Gastroesophageal sphincter (tissue), 3 donors: ENCODE measurements at regions not wholly inside any gene's neighbourhood (a gene's known extent, or its start where the extent isn't known, plus 50 kb on each side); places are given as distances from the start of the nearest gene placed in this dataset.

ENCODE experiments used
- EP300 ChIP-seq: sonication (generic); formaldehyde crosslinking; IDR thresholded peaks from one replicate; pipeline ENCODE4 v1.6.1; 2017; ENCODE audit warnings: antibody characterized with exemption, mild to moderate bottlenecking
- POLR2A ChIP-seq, 2 donors: fragments of 450-650 bp; IDR thresholded peaks; one replicate each; pipeline ENCODE4 v1.6.1; 2017; ENCODE audit warnings: antibody characterized with exemption in 2 of 2, mild to moderate bottlenecking in 2 of 2, moderate library complexity in 1 of 2
- POLR2AphosphoS5 ChIP-seq: sonication (generic); formaldehyde crosslinking; IDR thresholded peaks from one replicate; pipeline ENCODE4 v1.6.1; 2017; ENCODE audit warnings: antibody characterized with exemption
- TF ChIP-seq, protein P1 (sequence below), 4 experiments: fragments of 200-600 bp in 2 of 4; fragments of 450-650 bp in 2 of 4; sonication (generic) in 1 of 4; IDR thresholded peaks; one replicate each; pipeline ENCODE4 v1.5.1; 2017 to 2019; ENCODE audit warnings: antibody characterized with exemption in 4 of 4, mild to moderate bottlenecking in 2 of 4, moderate library complexity in 2 of 4

DNA sequence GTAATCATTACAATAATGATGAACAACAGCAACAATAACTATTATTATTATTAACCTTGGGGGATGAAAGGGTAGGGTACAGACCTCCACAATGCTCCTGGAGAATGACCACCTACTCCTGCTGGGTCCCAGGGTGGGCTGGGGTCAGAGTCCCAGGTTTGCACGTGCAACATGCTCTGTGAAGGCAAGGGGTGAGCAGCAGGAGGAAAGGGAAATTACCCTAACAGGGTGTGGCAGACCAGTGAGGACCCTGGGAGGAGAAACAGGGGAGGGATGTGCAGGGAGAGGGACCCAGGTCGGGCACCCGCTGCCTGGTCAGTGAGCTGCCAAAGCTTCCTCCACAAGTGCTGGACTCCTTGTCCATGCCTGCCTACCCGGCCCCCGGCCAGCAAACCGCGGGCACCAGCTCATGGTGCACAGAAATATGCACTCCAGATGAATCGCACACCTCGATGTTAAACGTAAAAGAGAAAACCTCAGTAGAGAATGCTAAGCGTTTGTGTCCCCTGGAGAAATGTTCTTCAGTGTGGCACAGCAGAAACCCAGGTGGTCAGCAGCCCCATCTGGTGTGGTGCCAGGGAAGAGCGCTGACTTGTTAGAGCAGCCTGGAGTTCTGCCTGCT, 767.1 kb downstream of the KCNJ18 start:
- TF ChIP-seq, protein P1, sequence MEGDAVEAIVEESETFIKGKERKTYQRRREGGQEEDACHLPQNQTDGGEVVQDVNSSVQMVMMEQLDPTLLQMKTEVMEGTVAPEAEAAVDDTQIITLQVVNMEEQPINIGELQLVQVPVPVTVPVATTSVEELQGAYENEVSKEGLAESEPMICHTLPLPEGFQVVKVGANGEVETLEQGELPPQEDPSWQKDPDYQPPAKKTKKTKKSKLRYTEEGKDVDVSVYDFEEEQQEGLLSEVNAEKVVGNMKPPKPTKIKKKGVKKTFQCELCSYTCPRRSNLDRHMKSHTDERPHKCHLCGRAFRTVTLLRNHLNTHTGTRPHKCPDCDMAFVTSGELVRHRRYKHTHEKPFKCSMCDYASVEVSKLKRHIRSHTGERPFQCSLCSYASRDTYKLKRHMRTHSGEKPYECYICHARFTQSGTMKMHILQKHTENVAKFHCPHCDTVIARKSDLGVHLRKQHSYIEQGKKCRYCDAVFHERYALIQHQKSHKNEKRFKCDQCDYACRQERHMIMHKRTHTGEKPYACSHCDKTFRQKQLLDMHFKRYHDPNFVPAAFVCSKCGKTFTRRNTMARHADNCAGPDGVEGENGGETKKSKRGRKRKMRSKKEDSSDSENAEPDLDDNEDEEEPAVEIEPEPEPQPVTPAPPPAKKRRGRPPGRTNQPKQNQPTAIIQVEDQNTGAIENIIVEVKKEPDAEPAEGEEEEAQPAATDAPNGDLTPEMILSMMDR (IDR thresholded peaks at IDR 0.05) = no peak
- TF ChIP-seq EP300 (no peak), POLR2A (IDR thresholded peaks at IDR 0.05) (no peak), POLR2AphosphoS5 (no peak)
